CD4-positive, alpha-beta T cell treated with Interleukin-6 at 100 ng/mL for 8 hours (primary cell): ENCODE measurements at regions not wholly inside any gene's neighbourhood (a gene's known extent, or its start where the extent isn't known, plus 50 kb on each side); places are given as distances from the start of the nearest gene placed in this dataset.
"Not testable (repeated sequence)": the region's sequence is repeated elsewhere in the genome, so short reads cannot be mapped to it uniquely, and the experiment has no call there.

Experiments
- DNase-seq: peaks from one replicate; pipeline ENCODE4 v3.0.0-alpha.2; 2020; ENCODE audit warnings: mixed read lengths, low spot score

- DNase-seq, result no peak
These were observed 138.7 kb downstream of the YTHDC2 start for GRCh38 chr5:113652161-113652560.

GRCh38 chr5:113654828-113655227 lies 141.3 kb downstream of the YTHDC2 start:
- DNase-seq, result no peak

GRCh38 chr5:113660206-113660605 lies 146.7 kb downstream of the YTHDC2 start:
- DNase-seq, result no peak

- DNase-seq, result no peak
These were observed 147.3 kb downstream of the YTHDC2 start for GRCh38 chr5:113660706-113661250.

- no peak for DNase-seq
These were observed 150.5 kb downstream of the YTHDC2 start for GRCh38 chr5:113663879-113664541.

- DNase-seq, result no peak
These were observed 159.5 kb downstream of the YTHDC2 start for GRCh38 chr5:113673041-113673440.

GRCh38 chr5:113675166-113675565 lies 161.7 kb downstream of the YTHDC2 start:
- no peak for DNase-seq

GRCh38 chr5:113678202-113678601 lies 164.7 kb downstream of the YTHDC2 start:
- DNase-seq, result no peak

- peak; percentile 11 for DNase-seq
These were observed 165.6 kb downstream of the YTHDC2 start for GRCh38 chr5:113678924-113679575.

GRCh38 chr5:113680534-113680933 lies 167.0 kb downstream of the YTHDC2 start:
- DNase-seq, result no peak

- DNase-seq, result no peak
These were observed 169.1 kb downstream of the YTHDC2 start for GRCh38 chr5:113682497-113683136.

- no peak for DNase-seq
These were observed 169.7 kb downstream of the YTHDC2 start for GRCh38 chr5:113683211-113683610.

GRCh38 chr5:113686599-113686998 lies 173.1 kb downstream of the YTHDC2 start:
- DNase-seq, result no peak

- DNase-seq, result no peak
These were observed 176.2 kb downstream of the YTHDC2 start for GRCh38 chr5:113689647-113690046.

GRCh38 chr5:113692466-113692865 lies 179.0 kb downstream of the YTHDC2 start:
- no peak for DNase-seq

GRCh38 chr5:113692891-113693457 lies 179.5 kb downstream of the YTHDC2 start:
- DNase-seq, result no peak

GRCh38 chr5:113693701-113694100 lies 180.2 kb downstream of the YTHDC2 start:
- DNase-seq, result no peak

GRCh38 chr5:113694576-113694975 lies 181.1 kb downstream of the YTHDC2 start:
- no peak for DNase-seq

GRCh38 chr5:113703266-113703665 lies 189.8 kb downstream of the YTHDC2 start:
- DNase-seq, result no peak

- DNase-seq, result no peak
These were observed 192.2 kb downstream of the YTHDC2 start for GRCh38 chr5:113705657-113706056.

GRCh38 chr5:113713051-113713450 lies 199.6 kb downstream of the YTHDC2 start:
- no peak for DNase-seq

- DNase-seq, result not testable (repeated sequence)
These were observed 202.4 kb downstream of the YTHDC2 start for GRCh38 chr5:113715921-113716320.

GRCh38 chr5:113719549-113719948 lies 206.1 kb downstream of the YTHDC2 start:
- DNase-seq, result no peak
